PC-3 (cell line): ENCODE measurements at regions not wholly inside any gene's neighbourhood (a gene's known extent, or its start where the extent isn't known, plus 50 kb on each side); places are given as distances from the start of the nearest gene placed in this dataset.
A peak's percentile ranks its signal among the peaks of the same experiment; 100 is the strongest.

Experiments
- ATAC-seq: fragments of 200-7000 bp; cut with Tn5 transposase; 2 replicates; pipeline ENCODE4 v1.9.1; 2020; ENCODE audit warnings: mild to moderate bottlenecking, moderate library complexity
- BruUV-seq: library from RNA; stranded (reverse); fragments of 400-500 nt; replicated peaks from 2 replicates; lab custom pipeline; 2021; lab: Mats Ljungman, UMichigan
- CTCF ChIA-PET: fragments of 300-600 bp; sonication (Branson Sonifier 250); formaldehyde crosslinking; loops from one replicate; lab custom pipeline; 2022; ENCODE audit warnings: antibody characterized with exemption; lab: Charles Lee
- POLR2A ChIA-PET: fragments of 300-600 bp; sonication (Branson Sonifier 250); formaldehyde crosslinking; loops from one replicate; lab custom pipeline; 2022; ENCODE audit warnings: antibody characterized with exemption; ENCODE audit not compliant: unreplicated experiment; lab: Charles Lee
- DNase-seq: peaks from one replicate; pipeline ENCODE4 v3.0.0-alpha.2; 2015
- H2AFZ ChIP-seq: fragments of 300-600 bp; sonication (generic); 2 replicates; pipeline ENCODE4 v1.6.0; 2016; ENCODE audit warnings: antibody characterized with exemption, low read length
- H3F3A ChIP-seq: fragments of 300-600 bp; sonication (generic); one replicate; pipeline ENCODE4 v1.6.0; 2017; ENCODE audit warnings: antibody characterized with exemption, low read length, control low read depth, mild to moderate bottlenecking; ENCODE audit not compliant: unreplicated experiment
- H3K27ac ChIP-seq: fragments of 300-600 bp; sonication (generic); 2 replicates; pipeline ENCODE4 v1.5.1; 2016; ENCODE audit warnings: mild to moderate bottlenecking, low read length
- H3K27me3 ChIP-seq: fragments of 300-600 bp; sonication (generic); 2 replicates; pipeline ENCODE4 v1.6.1; 2016; ENCODE audit warnings: low read length, mixed read lengths
- H3K36me3 ChIP-seq: fragments of 300-600 bp; sonication (generic); 2 replicates; pipeline ENCODE4 v1.6.1; 2016; ENCODE audit warnings: low read depth, mixed run types, low read length, mixed read lengths
- H3K4me1 ChIP-seq: fragments of 300-600 bp; sonication (generic); 2 replicates; pipeline ENCODE4 v1.5.1; 2016; ENCODE audit warnings: low read length; ENCODE audit not compliant: insufficient read depth
- H3K4me2 ChIP-seq: fragments of 300-600 bp; sonication (generic); 2 replicates; pipeline ENCODE4 v1.6.0; 2016; ENCODE audit warnings: low read length
- H3K4me3 ChIP-seq: fragments of 300-600 bp; sonication (generic); 2 replicates; pipeline ENCODE4 v1.5.1; 2016; ENCODE audit warnings: mild to moderate bottlenecking, low read length, mixed read lengths
- H3K79me2 ChIP-seq: fragments of 300-600 bp; sonication (generic); 2 replicates; pipeline ENCODE4 v1.6.1; 2017; ENCODE audit warnings: low read length, mixed read lengths
- H3K9ac ChIP-seq: fragments of 300-600 bp; sonication (generic); 2 replicates; pipeline ENCODE4 v1.6.0; 2016; ENCODE audit warnings: mild to moderate bottlenecking, low read length
- H3K9me2 ChIP-seq: fragments of 300-600 bp; sonication (generic); replicated peaks from 2 replicates; pipeline ENCODE4 v1.6.1; 2016; ENCODE audit warnings: mixed run types, low read length, mixed read lengths
- H3K9me3 ChIP-seq: fragments of 300-600 bp; sonication (generic); 2 replicates; pipeline ENCODE4 v1.6.1; 2016; ENCODE audit warnings: low read length, mixed read lengths
- H4K20me1 ChIP-seq: fragments of 300-600 bp; sonication (generic); 2 replicates; pipeline ENCODE4 v1.6.1; 2016; ENCODE audit warnings: low read length, mixed read lengths
- CTCF ChIP-seq: fragments of 300-600 bp; sonication (generic); conservative IDR thresholded peaks from 2 replicates; pipeline ENCODE4 v1.5.1; 2017; ENCODE audit warnings: antibody characterized with exemption, low read depth, mild to moderate bottlenecking, low read length
- EZH2 ChIP-seq: fragments of 300-600 bp; sonication (generic); IDR thresholded peaks from one replicate; pipeline ENCODE4 v1.6.1; 2017; ENCODE audit warnings: antibody characterized with exemption, mild to moderate bottlenecking, low read length; ENCODE audit not compliant: unreplicated experiment
- EZH2phosphoT487 ChIP-seq: fragments of 300-600 bp; sonication (generic); IDR thresholded peaks from 2 replicates; pipeline ENCODE4 v1.6.1; 2018; ENCODE audit warnings: mild to moderate bottlenecking, antibody characterized with exemption, low read length, borderline replicate concordance
- intact Hi-C: fragments of 100-400 bp; cut with micrococcal nuclease; formaldehyde crosslinking; loops from 2 replicates; pipeline ENCODE4 v1.9.0; 2023

GRCh38 chr7:42380401-42380800 is 143.4 kb upstream of the GLI3 start:
- no peaks in the 10 kb centered on the region for H3K9me3 ChIP-seq

GRCh38 chr7:42378149-42378548 is 141.1 kb upstream of the GLI3 start:
- Histone ChIP-seq H3K27ac (no peak overlapping the region), H3K27me3 (no peaks in the 10 kb centered on the region), H3K4me3 (no peak overlapping the region), H4K20me1 (no peaks in the 10 kb centered on the region), H3K36me3 (no peaks in the 10 kb centered on the region), H3K9me3 (no peaks in the 10 kb centered on the region), H2AFZ (no peak overlapping the region), H3K9ac (no peak overlapping the region), H3K79me2 (no peaks in the 10 kb centered on the region), H3K4me1 (no peaks in the 10 kb centered on the region), H3F3A (no peaks in the 10 kb centered on the region), H3K4me2 (no peak overlapping the region), H3K9me2 (no peaks in the 10 kb centered on the region)
- BruUV-seq: no TSS peak
- DNase-seq (no peak), ATAC-seq (no peak)
- TF ChIP-seq EZH2 (no peak), CTCF (no peak), EZH2phosphoT487 (no peak)
- ChIA-PET CTCF (no interaction called here), POLR2A (no interaction called here)
- intact Hi-C loops: no loop called here

More at GRCh38 chr7:42380401-42380800, 143.4 kb upstream of the GLI3 start:
- H3K27ac ChIP-seq: no peak overlapping the region
- no peaks in the 10 kb centered on the region for H3K4me1 ChIP-seq
- no peaks in the 10 kb centered on the region for H3K79me2 ChIP-seq
- ChIA-PET CTCF (no interaction called here), POLR2A (no interaction called here)
- no peak overlapping the region for H2AFZ ChIP-seq
- H4K20me1 ChIP-seq: no peaks in the 10 kb centered on the region
- H3K27me3 ChIP-seq: no peaks in the 10 kb centered on the region
- H3K4me3 ChIP-seq: no peak overlapping the region
- H3K9me2 ChIP-seq: no peaks in the 10 kb centered on the region
- no peak overlapping the region for H3K4me2 ChIP-seq
- no peak overlapping the region for H3K9ac ChIP-seq
- BruUV-seq: no TSS peak
- intact Hi-C loops: no loop called here
- TF ChIP-seq EZH2phosphoT487: no peak
- no peaks in the 10 kb centered on the region for H3K36me3 ChIP-seq
- no peak for DNase-seq
- H3F3A ChIP-seq: no peaks in the 10 kb centered on the region
- no peak for ATAC-seq

- DNase-seq: peak; percentile 34
- BruUV-seq: no TSS peak
- CTCF ChIA-PET: interaction anchor here (0.6 kb wide), 1 partner anchor 366 kb away, joined by 3 read pairs; no protein-coding TSS in a partner anchor
- no peaks in the 10 kb centered on the region for H3K9me3 ChIP-seq
- H3K79me2 ChIP-seq: no peaks in the 10 kb centered on the region
- H3K27ac ChIP-seq: no peak overlapping the region
- intact Hi-C loops: no loop called here
- H3K4me1 ChIP-seq: peaks cover 6% of the 10 kb centered on the region
- H4K20me1 ChIP-seq: no peaks in the 10 kb centered on the region
- no peaks in the 10 kb centered on the region for H3K36me3 ChIP-seq
- H3K4me3 ChIP-seq: no peak overlapping the region
- no peaks in the 10 kb centered on the region for H3K27me3 ChIP-seq
- H2AFZ ChIP-seq: no peak overlapping the region
- no peaks in the 10 kb centered on the region for H3F3A ChIP-seq
- no peak overlapping the region for H3K4me2 ChIP-seq
- H3K9me2 ChIP-seq: no peaks in the 10 kb centered on the region
- TF ChIP-seq EZH2phosphoT487 (no peak), EZH2 (no peak), CTCF (no peak)
- no peak for ATAC-seq
- POLR2A ChIA-PET: no interaction called here
- H3K9ac ChIP-seq: no peak overlapping the region
Measured at GRCh38 chr7:42373285-42373684, 136.3 kb upstream of the GLI3 start.
